OCI-LY1 (cell line): ENCODE measurements at regions not wholly inside any gene's neighbourhood (a gene's known extent, or its start where the extent isn't known, plus 50 kb on each side); places are given as distances from the start of the nearest gene placed in this dataset.

Source experiments
- CTCF ChIP-seq: fragments of 200-600 bp; sonication (generic), shearing (Covaris generic); IDR thresholded peaks from 2 replicates; pipeline ENCODE4 v1.5.1; 2017; ENCODE audit warnings: mild to moderate bottlenecking, antibody characterized with exemption, low read length, moderate library complexity, mixed read lengths
- EZH2 ChIP-seq: fragments of 200-600 bp; sonication (generic), shearing (Covaris generic); IDR thresholded peaks from 2 replicates; pipeline ENCODE4 v1.8.0; 2017; ENCODE audit warnings: borderline replicate concordance, mixed run types, mild to moderate bottlenecking, antibody characterized with exemption, low read length, moderate library complexity, mixed read lengths

DNA sequence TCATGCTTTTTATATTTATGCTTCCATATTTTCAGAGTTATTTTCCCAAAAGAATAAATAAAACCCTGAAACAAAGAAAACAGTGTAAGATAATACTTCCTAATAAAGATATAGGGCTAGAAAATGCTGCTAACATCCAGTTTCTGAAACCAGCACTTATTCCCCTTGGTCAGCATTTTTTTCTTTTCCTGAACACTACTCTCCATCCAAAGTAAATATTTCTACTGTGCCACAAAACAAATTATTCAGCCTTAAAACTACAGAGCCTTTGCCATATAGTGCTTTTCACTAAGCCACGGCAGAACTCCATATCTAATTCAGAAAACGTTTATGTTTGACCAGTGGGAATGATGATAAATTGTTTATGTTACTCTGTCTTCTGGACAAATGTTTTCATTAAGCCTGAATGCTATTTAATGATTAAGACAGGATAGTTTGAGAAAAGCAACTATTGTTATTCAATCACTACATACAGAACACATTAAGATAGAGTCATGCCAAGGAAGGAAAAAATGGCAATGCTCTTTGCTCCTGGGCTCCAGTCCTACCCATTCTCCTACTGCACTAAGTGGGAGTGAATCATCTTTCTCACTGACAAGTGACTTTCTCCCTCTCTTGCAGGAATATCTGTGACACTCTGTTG, 723.9 kb downstream of the FAT4 start:
- no peak for TF ChIP-seq CTCF
- no peak for TF ChIP-seq EZH2
